Endothelial cell (in vitro differentiated cells): ENCODE measurements at regions not wholly inside any gene's neighbourhood (a gene's known extent, or its start where the extent isn't known, plus 50 kb on each side); places are given as distances from the start of the nearest gene placed in this dataset.

Experiments used
- DNase-seq: peaks from one replicate; pipeline ENCODE4 v3.0.0; 2021; ENCODE audit warnings: low spot score
- H3K27ac Mint-ChIP-seq: one replicate; pipeline ENCODE4 v1.8.0; 2021; ENCODE audit warnings: mixed read lengths, inconsistent platforms; ENCODE audit not compliant: unreplicated experiment
- H3K27me3 Mint-ChIP-seq: one replicate; pipeline ENCODE4 v1.8.0; 2021; ENCODE audit warnings: mild to moderate bottlenecking, moderate library complexity, mixed read lengths, inconsistent platforms; ENCODE audit not compliant: unreplicated experiment
- H3K36me3 Mint-ChIP-seq: one replicate; pipeline ENCODE4 v1.8.0; 2021; ENCODE audit warnings: mild to moderate bottlenecking, low read depth, mixed read lengths, inconsistent platforms; ENCODE audit not compliant: unreplicated experiment
- H3K4me1 Mint-ChIP-seq: one replicate; pipeline ENCODE4 v1.8.0; 2021; ENCODE audit warnings: mild to moderate bottlenecking, mixed read lengths, inconsistent platforms; ENCODE audit not compliant: unreplicated experiment
- H3K4me3 Mint-ChIP-seq: one replicate; pipeline ENCODE4 v1.8.0; 2021; ENCODE audit warnings: mild to moderate bottlenecking, mixed read lengths, inconsistent platforms; ENCODE audit not compliant: unreplicated experiment
- H3K9me3 Mint-ChIP-seq: one replicate; pipeline ENCODE4 v1.8.0; 2021; ENCODE audit warnings: mixed read lengths, inconsistent platforms; ENCODE audit not compliant: unreplicated experiment
- TF ChIP-seq, protein P1 (sequence below): fragments of 200-600 bp; sonication (generic); IDR thresholded peaks from one replicate; pipeline ENCODE4 v1.5.0; 2021; ENCODE audit warnings: antibody characterized with exemption; ENCODE audit not compliant: unreplicated experiment

DNA sequence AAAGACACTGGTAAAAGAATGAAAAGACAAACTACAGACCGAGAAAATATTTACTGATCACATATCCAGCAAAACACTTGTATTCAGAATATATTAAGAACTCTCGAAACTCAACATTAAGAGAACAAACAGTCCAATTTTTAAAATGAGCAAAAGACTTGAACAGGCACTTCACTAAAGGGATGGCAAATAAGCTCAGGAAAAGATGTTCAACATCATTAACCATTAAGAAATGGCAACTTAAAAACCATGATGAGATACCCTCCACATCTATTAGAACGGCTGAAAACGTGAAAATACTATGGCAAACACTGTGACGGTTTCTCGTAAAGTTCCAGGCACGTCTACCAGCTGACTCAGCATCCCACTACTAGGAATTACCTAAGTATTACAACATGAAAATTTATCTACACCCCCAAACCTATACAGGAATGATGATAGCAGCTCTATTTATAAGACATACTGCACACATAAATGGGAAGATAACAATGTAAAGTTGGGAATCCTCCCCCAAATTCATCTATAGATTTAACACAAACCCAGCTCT is 86.1 kb upstream of the PROK2 start:
- DNase-seq, result no peak
- H3K9me3 Mint-ChIP-seq, result no peaks in the 10 kb centered on the region
- H3K27me3 Mint-ChIP-seq, result no peaks in the 10 kb centered on the region
- no peak overlapping the region for H3K4me3 Mint-ChIP-seq
- TF ChIP-seq, protein P1, sequence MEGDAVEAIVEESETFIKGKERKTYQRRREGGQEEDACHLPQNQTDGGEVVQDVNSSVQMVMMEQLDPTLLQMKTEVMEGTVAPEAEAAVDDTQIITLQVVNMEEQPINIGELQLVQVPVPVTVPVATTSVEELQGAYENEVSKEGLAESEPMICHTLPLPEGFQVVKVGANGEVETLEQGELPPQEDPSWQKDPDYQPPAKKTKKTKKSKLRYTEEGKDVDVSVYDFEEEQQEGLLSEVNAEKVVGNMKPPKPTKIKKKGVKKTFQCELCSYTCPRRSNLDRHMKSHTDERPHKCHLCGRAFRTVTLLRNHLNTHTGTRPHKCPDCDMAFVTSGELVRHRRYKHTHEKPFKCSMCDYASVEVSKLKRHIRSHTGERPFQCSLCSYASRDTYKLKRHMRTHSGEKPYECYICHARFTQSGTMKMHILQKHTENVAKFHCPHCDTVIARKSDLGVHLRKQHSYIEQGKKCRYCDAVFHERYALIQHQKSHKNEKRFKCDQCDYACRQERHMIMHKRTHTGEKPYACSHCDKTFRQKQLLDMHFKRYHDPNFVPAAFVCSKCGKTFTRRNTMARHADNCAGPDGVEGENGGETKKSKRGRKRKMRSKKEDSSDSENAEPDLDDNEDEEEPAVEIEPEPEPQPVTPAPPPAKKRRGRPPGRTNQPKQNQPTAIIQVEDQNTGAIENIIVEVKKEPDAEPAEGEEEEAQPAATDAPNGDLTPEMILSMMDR, result no peak
- no peaks in the 10 kb centered on the region for H3K36me3 Mint-ChIP-seq
- no peak overlapping the region for H3K27ac Mint-ChIP-seq
- peaks cover 2% of the 10 kb centered on the region for H3K4me1 Mint-ChIP-seq

- H3K27me3 Mint-ChIP-seq, result no peaks in the 10 kb centered on the region
- H3K4me1 Mint-ChIP-seq, result peaks cover 2% of the 10 kb centered on the region
- H3K4me3 Mint-ChIP-seq, result no peak overlapping the region
- H3K36me3 Mint-ChIP-seq, result no peaks in the 10 kb centered on the region
- H3K9me3 Mint-ChIP-seq, result no peaks in the 10 kb centered on the region
- DNase-seq, result no peak
- TF ChIP-seq, protein P1, result no peak
- no peak overlapping the region for H3K27ac Mint-ChIP-seq
These were observed 83.9 kb upstream of the PROK2 start for GRCh38 chr3:71868876-71869275.

DNA sequence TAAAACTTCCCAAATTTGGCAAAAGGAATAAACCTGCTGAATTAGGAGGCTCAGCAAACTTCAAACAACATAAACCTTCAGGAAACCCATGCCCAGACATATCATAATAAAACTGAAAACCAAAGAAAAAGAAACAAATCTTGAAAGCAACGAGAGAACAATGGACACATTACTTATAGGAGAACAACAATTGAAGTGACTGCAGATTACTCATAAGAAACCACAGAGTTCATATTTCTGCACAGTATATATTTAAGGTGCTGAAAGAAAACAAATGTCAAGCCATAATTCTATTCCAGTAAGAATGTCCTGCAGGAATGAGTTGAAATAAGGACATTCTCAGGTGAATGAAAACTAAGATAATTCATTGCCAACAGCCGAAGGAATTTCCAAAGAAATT is 80.8 kb upstream of the PROK2 start:
- Mint-ChIP-seq H3K4me1 (peaks cover 6% of the 10 kb centered on the region), H3K9me3 (no peaks in the 10 kb centered on the region), H3K4me3 (no peak overlapping the region), H3K36me3 (peaks cover 5% of the 10 kb centered on the region), H3K27me3 (no peaks in the 10 kb centered on the region), H3K27ac (no peak overlapping the region)
- TF ChIP-seq, protein P1, result no peak
- DNase-seq, result no peak

DNA sequence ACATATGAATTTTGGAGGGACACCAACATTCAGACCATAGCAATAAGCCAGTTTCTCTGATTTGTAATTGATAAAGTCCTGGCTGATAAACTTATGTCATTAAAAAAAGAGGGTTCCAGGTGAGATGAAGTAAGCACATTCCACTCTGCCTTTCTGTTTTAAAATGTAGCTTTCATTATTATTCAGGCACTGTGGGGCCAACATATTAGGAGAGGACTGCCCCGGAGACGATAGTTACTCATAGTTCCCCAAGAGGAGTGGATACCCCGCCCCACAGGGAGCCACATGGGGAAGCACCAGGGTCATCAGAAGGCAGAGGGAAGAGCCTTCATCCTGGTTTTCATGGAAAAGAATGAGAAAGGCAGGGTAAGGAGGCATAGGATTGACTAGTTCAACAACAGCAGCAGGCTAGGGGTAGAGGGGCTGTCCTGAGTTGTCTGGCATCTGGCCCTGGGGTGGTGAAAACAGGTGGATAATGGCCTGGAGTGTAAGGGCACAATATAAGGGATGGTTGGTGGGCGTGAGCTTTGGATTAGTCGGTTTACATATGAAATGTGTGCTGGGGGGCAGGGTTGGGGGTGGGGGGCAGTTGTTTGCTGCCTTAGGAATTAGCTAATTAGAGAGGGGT is 78.7 kb upstream of the PROK2 start:
- DNase-seq, result no peak
- H3K36me3 Mint-ChIP-seq, result peaks cover 7% of the 10 kb centered on the region
- H3K4me3 Mint-ChIP-seq, result no peak overlapping the region
- H3K9me3 Mint-ChIP-seq, result no peaks in the 10 kb centered on the region
- peaks cover 2% of the 10 kb centered on the region for H3K27me3 Mint-ChIP-seq
- no peak overlapping the region for H3K27ac Mint-ChIP-seq
- H3K4me1 Mint-ChIP-seq, result peaks cover 8% of the 10 kb centered on the region
- TF ChIP-seq, protein P1, result no peak

- Mint-ChIP-seq H3K4me1 (peaks cover 12% of the 10 kb centered on the region), H3K27me3 (peaks cover 3% of the 10 kb centered on the region), H3K27ac (no peak overlapping the region), H3K9me3 (no peaks in the 10 kb centered on the region), H3K4me3 (no peak overlapping the region), H3K36me3 (peaks cover 7% of the 10 kb centered on the region)
- no peak for DNase-seq
- TF ChIP-seq, protein P1, result no peak
These were observed 77.6 kb upstream of the PROK2 start for GRCh38 chr3:71862371-71863140.
